ENCODE measurements at regions not wholly inside any gene's neighbourhood (a gene's known extent, or its start where the extent isn't known, plus 50 kb on each side); places are given as distances from the start of the nearest gene placed in this dataset.

GRCh38 chr4:81970454-81970853 lies 403.3 kb downstream of the HNRNPD start:
- POLR2A ChIA-PET, result no interaction called here
- Histone ChIP-seq H3K4me3 (no peak overlapping the region), H3K27ac (ENCODE audit: control insufficient read depth, insufficient read depth) (no peak overlapping the region), H3K79me2 (ENCODE audit: control insufficient read depth, insufficient read depth, low read length) (no peaks in the 10 kb centered on the region), H3K9ac (ENCODE audit: control insufficient read depth, insufficient read depth, low read length) (no peak overlapping the region), H3K36me3 (ENCODE audit: control insufficient read depth in 2 of 2, insufficient read depth in 2 of 2, low read length in 1 of 2) (no peaks in the 10 kb centered on the region), H3K9me3 (replicated peaks; ENCODE audit: control insufficient read depth, insufficient read depth, low read length) (no peaks in the 10 kb centered on the region; the same call in 2 of the 3 replicates), H3K4me1 (ENCODE audit: control insufficient read depth, insufficient read depth, low read length) (no peaks in the 10 kb centered on the region), H2AFZ (ENCODE audit: control insufficient read depth, low read depth, low read length) (no peak overlapping the region), H3K4me2 (ENCODE audit: control insufficient read depth, insufficient read depth) (no peak overlapping the region), H4K20me1 (ENCODE audit: control insufficient read depth, insufficient read depth) (no peaks in the 10 kb centered on the region), H3K27me3 (replicated peaks in 1 of 2; ENCODE audit: control insufficient read depth in 2 of 2, insufficient read depth in 2 of 2, low read length in 1 of 2) (no peaks in the 10 kb centered on the region)
- no TSS peak for BruUV-seq (replicated peaks)
- in situ Hi-C loops (cut with MboI) (no loop called here), intact Hi-C loops (cut with micrococcal nuclease; ENCODE audit: unreplicated experiment) (no loop called here)
- DNase-seq (ENCODE audit: low read depth, low spot score), result no peak
- FAIRE-seq, result no peak
- RAD21 ChIA-PET (ENCODE audit: unreplicated experiment), result no interaction called here
- SMC1A ChIA-PET (ENCODE audit: uncharacterized antibody, unreplicated experiment), result no interaction called here
- WGBS (ENCODE audit: insufficient coverage, insufficient replicate concordance, low lambda C conversion rate, missing lambda C conversion rate), result 88% methylated on average over 1 of the region's 1 CpG
- CTCF ChIA-PET, result no interaction called here
- no peak for ATAC-seq
- TF ChIP-seq NFYB (IDR thresholded peaks at IDR 0.05; ENCODE audit: insufficient read depth, low read depth, low read length), result no peak
- TF ChIP-seq MYB (IDR thresholded peaks at IDR 0.05; ENCODE audit: borderline replicate concordance, low read depth, low read length), result no peak
- TF ChIP-seq BACH1 (IDR thresholded peaks at IDR 0.05; ENCODE audit: borderline replicate concordance), result no peak
- TF ChIP-seq MLLT1 (IDR thresholded peaks at IDR 0.05), result no peak
- no peak for TF ChIP-seq WRNIP1 (IDR thresholded peaks at IDR 0.05; ENCODE audit: borderline replicate concordance, low read depth, low read length)
- TF ChIP-seq BRCA1 (IDR thresholded peaks at IDR 0.05; ENCODE audit: low read depth, low read length), result no peak
- no peak for TF ChIP-seq ETV6 (conservative IDR thresholded peaks at IDR 0.05 in 1 of 2, IDR thresholded peaks at IDR 0.05 in 1 of 2; ENCODE audit: borderline replicate concordance in 1 of 2, low read depth in 1 of 2)
- TF ChIP-seq JUND (IDR thresholded peaks at IDR 0.05; ENCODE audit: low read depth, low read length), result no peak
- TF ChIP-seq MTA2 (IDR thresholded peaks at IDR 0.05; ENCODE audit: low read depth), result no peak
- TF ChIP-seq ZBED1 (IDR thresholded peaks at IDR 0.05; ENCODE audit: borderline replicate concordance), result no peak
- no peak for TF ChIP-seq ELK1 (IDR thresholded peaks at IDR 0.05; ENCODE audit: low read depth, low read length)
- TF ChIP-seq POU2F2 (IDR thresholded peaks at IDR 0.05; ENCODE audit: borderline replicate concordance, low read depth, low read length), result no peak
- no peak for TF ChIP-seq RUNX3 (IDR thresholded peaks at IDR 0.05; ENCODE audit: low read length)
- no peak for TF ChIP-seq ZNF274 (IDR thresholded peaks at IDR 0.05; ENCODE audit: insufficient read depth, insufficient read length)
- TF ChIP-seq CUX1 (IDR thresholded peaks at IDR 0.05; ENCODE audit: insufficient replicate concordance, low read depth, low read length), result no peak
- no peak for TF ChIP-seq SREBF2 (IDR thresholded peaks at IDR 0.05; ENCODE audit: low read length)

Measured in GM12878 (cell line).